ENCODE measurements at regions not wholly inside any gene's neighbourhood (a gene's known extent, or its start where the extent isn't known, plus 50 kb on each side); places are given as distances from the start of the nearest gene placed in this dataset.

DNA sequence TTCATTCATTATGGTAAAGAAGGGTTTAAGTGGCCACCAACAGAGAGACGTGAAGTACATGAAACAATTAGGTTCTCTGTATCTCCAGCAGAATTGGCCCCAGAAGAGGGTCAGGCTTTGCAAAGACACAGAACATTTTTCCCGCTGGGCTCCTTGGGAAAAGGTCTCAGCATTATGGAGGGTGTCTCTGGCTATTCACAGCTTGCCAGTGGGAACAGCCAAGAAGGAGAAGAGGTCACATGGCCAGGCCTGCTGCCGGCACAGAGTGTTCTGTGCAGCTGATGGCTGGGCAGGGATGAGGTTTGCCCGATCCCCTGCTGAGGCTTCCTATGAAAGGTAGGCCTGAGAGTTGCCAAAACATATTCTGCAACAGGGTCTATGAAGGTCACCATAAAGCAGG is 77.8 kb upstream of the LPP start:
- TF ChIP-seq, protein P1, sequence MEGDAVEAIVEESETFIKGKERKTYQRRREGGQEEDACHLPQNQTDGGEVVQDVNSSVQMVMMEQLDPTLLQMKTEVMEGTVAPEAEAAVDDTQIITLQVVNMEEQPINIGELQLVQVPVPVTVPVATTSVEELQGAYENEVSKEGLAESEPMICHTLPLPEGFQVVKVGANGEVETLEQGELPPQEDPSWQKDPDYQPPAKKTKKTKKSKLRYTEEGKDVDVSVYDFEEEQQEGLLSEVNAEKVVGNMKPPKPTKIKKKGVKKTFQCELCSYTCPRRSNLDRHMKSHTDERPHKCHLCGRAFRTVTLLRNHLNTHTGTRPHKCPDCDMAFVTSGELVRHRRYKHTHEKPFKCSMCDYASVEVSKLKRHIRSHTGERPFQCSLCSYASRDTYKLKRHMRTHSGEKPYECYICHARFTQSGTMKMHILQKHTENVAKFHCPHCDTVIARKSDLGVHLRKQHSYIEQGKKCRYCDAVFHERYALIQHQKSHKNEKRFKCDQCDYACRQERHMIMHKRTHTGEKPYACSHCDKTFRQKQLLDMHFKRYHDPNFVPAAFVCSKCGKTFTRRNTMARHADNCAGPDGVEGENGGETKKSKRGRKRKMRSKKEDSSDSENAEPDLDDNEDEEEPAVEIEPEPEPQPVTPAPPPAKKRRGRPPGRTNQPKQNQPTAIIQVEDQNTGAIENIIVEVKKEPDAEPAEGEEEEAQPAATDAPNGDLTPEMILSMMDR (IDR thresholded peaks at IDR 0.05; ENCODE audit: poor library complexity, severe bottlenecking) = no peak
- no peaks in the 10 kb centered on the region for H3K9me3 ChIP-seq (ENCODE audit: severe bottlenecking)

DNA sequence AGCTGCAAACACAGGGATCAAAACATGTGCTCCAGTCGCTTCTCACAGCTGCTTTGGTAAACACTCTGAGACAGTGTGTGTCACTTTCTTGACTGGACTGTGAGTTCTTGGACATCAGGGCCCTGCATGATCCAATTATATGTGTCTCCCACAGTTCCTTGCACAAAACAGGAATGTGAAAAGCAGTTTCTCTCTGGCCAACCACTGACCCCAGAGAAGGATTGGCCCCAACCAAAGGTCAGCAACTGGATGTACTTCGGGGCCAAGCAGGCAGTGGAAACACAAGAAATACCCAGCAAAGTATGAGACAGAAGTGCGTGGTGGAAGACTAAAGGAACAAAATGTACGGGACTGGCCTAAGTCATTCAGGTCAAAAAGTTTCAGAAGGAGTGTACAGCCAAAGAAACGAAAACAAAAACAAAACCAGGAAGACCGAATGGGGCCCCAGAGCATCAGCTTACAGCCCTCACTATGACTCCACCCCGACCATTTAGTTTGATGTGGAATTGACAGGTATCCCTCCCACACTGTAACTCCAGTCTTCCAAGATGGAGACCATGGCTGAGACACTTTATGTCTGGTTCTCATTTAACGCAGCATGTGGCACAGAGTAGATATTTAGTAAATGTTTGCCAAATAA is 76.7 kb upstream of the LPP start:
- DNase-seq (ENCODE audit: low spot score) (no peak), ATAC-seq (ENCODE audit: low read depth) (no peak)
- Histone ChIP-seq H3K4me3 (ENCODE audit: severe bottlenecking) (no peak overlapping the region), H3K4me1 (ENCODE audit: insufficient read depth, poor library complexity, severe bottlenecking) (no peaks in the 10 kb centered on the region), H3K27me3 (ENCODE audit: insufficient read depth, poor library complexity, severe bottlenecking) (no peaks in the 10 kb centered on the region), H3K36me3 (ENCODE audit: low read depth) (no peaks in the 10 kb centered on the region), H3K9me3 (ENCODE audit: severe bottlenecking) (no peaks in the 10 kb centered on the region), H3K27ac (ENCODE audit: poor library complexity, severe bottlenecking) (no peak overlapping the region)
- TF ChIP-seq, protein P1 (IDR thresholded peaks at IDR 0.05; ENCODE audit: poor library complexity, severe bottlenecking) = no peak

More for the DNA sequence above, 77.8 kb upstream of the LPP start:
- Histone ChIP-seq H3K4me1 (ENCODE audit: insufficient read depth, poor library complexity, severe bottlenecking) (no peaks in the 10 kb centered on the region), H3K27me3 (ENCODE audit: insufficient read depth, poor library complexity, severe bottlenecking) (no peaks in the 10 kb centered on the region), H3K27ac (ENCODE audit: poor library complexity, severe bottlenecking) (no peak overlapping the region), H3K4me3 (ENCODE audit: severe bottlenecking) (no peak overlapping the region), H3K36me3 (ENCODE audit: low read depth) (no peaks in the 10 kb centered on the region)
- no peak for ATAC-seq (ENCODE audit: low read depth)
- DNase-seq (ENCODE audit: low spot score) = no peak

DNA sequence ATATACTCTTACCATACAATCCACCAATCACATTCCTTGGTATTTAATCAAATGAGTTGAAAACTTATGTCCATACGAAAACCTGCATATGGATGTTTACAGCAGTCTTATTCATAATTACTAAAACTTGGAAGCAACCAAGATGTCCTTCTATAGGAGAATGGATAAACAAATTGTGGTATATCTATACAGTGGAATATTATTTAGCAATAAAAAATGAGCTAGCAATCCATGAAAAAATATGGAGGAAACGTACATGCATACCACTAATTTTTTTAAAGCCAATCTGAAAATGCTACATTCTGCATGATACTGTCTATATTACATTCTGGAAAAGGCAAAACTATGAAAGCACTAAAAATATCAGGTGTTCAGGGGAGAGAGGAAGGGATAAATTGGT is 73.9 kb upstream of the LPP start:
- DNase-seq (ENCODE audit: low spot score) (no peak), ATAC-seq (ENCODE audit: low read depth) (no peak)
- TF ChIP-seq, protein P1 (IDR thresholded peaks at IDR 0.05; ENCODE audit: poor library complexity, severe bottlenecking) = no peak
- no peaks in the 10 kb centered on the region for H3K4me1 ChIP-seq (ENCODE audit: insufficient read depth, poor library complexity, severe bottlenecking)
- no peak overlapping the region for H3K4me3 ChIP-seq (ENCODE audit: severe bottlenecking)
- H3K27ac ChIP-seq (ENCODE audit: poor library complexity, severe bottlenecking) = no peak overlapping the region
- H3K27me3 ChIP-seq (ENCODE audit: insufficient read depth, poor library complexity, severe bottlenecking) = no peaks in the 10 kb centered on the region
- no peaks in the 10 kb centered on the region for H3K9me3 ChIP-seq (ENCODE audit: severe bottlenecking)
- H3K36me3 ChIP-seq (ENCODE audit: low read depth) = no peaks in the 10 kb centered on the region

DNA sequence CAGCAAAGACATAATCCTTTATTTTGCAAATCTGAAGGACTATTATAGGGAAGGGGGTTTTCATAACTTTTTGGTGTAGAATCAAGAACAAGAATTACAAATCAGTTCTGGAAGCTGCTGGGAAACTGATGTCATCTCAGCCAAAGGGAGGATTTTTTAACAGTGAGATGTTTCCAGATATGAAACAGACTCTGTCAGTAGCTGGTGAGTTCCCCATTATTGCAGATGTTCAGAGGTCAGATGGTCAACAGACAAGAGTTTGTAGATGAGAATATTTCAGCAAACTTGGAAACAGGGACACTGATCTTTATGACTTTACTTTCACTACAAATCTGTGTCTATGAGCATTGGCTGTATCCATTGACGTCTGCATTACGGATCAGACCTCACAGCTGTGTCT is 71.9 kb upstream of the LPP start:
- Histone ChIP-seq H3K4me1 (ENCODE audit: insufficient read depth, poor library complexity, severe bottlenecking) (no peaks in the 10 kb centered on the region), H3K9me3 (ENCODE audit: severe bottlenecking) (no peaks in the 10 kb centered on the region), H3K27ac (ENCODE audit: poor library complexity, severe bottlenecking) (no peak overlapping the region), H3K27me3 (ENCODE audit: insufficient read depth, poor library complexity, severe bottlenecking) (no peaks in the 10 kb centered on the region), H3K36me3 (ENCODE audit: low read depth) (no peaks in the 10 kb centered on the region), H3K4me3 (ENCODE audit: severe bottlenecking) (no peak overlapping the region)
- TF ChIP-seq, protein P1 (IDR thresholded peaks at IDR 0.05; ENCODE audit: poor library complexity, severe bottlenecking) = no peak
- ATAC-seq (ENCODE audit: low read depth) = no peak
- DNase-seq (ENCODE audit: low spot score) = no peak

DNA sequence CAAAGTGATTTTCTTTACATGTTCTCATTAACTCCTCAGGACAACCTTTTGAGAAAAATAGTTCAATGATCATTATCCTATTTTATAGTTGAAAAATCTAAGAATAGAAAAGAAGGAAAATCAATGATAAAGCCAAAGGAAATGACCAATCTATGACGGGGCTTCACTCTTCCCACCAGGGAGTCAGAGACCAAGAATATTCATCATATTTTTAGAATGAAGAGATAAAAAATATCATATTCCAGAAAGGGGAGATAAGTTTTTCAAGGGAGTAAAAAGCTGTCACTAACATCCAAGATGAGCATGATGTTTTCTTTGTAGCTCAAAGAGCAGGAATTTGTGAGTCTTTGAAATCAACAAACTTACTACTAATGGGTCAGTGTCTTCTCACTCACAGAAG is 71.5 kb upstream of the LPP start:
- Histone ChIP-seq H3K4me1 (ENCODE audit: insufficient read depth, poor library complexity, severe bottlenecking) (no peaks in the 10 kb centered on the region), H3K9me3 (ENCODE audit: severe bottlenecking) (no peaks in the 10 kb centered on the region), H3K27ac (ENCODE audit: poor library complexity, severe bottlenecking) (no peak overlapping the region), H3K27me3 (ENCODE audit: insufficient read depth, poor library complexity, severe bottlenecking) (no peaks in the 10 kb centered on the region), H3K4me3 (ENCODE audit: severe bottlenecking) (no peak overlapping the region), H3K36me3 (ENCODE audit: low read depth) (no peaks in the 10 kb centered on the region)
- TF ChIP-seq, protein P1 (IDR thresholded peaks at IDR 0.05; ENCODE audit: poor library complexity, severe bottlenecking) = no peak
- no peak for DNase-seq (ENCODE audit: low spot score)
- no peak for ATAC-seq (ENCODE audit: low read depth)

Measured in RWPE2 (cell line).